SK-N-SH treated with all-trans-retinoic acid at 6 μM for 48 hours (cell line): ENCODE measurements at regions not wholly inside any gene's neighbourhood (a gene's known extent, or its start where the extent isn't known, plus 50 kb on each side); places are given as distances from the start of the nearest gene placed in this dataset.

Experiments used
- ATAC-seq: fragments of 200-7000 bp; cut with Tn5 transposase; 3 replicates; pipeline ENCODE4 v1.9.1; 2020; ENCODE audit warnings: mild to moderate bottlenecking, moderate library complexity
- ARNTL ChIP-seq: fragments of 450-650 bp; formaldehyde crosslinking; IDR thresholded peaks from 2 replicates; pipeline ENCODE4 v1.5.0; 2020; ENCODE audit warnings: low read depth, mild to moderate bottlenecking, moderate library complexity, borderline replicate concordance
- BACH2 ChIP-seq: fragments of 250-450 bp; sonication (Bioruptor Pico); IDR thresholded peaks from 2 replicates; pipeline ENCODE4 v1.9.0; 2021; ENCODE audit warnings: mild to moderate bottlenecking, borderline replicate concordance
- CREB5 ChIP-seq: fragments of 250-450 bp; sonication (Bioruptor Pico); IDR thresholded peaks from 2 replicates; pipeline ENCODE4 v1.5.1; 2020; ENCODE audit warnings: low read depth, mild to moderate bottlenecking, moderate library complexity
- CSDC2 ChIP-seq: fragments of 250-450 bp; sonication (Bioruptor Pico); IDR thresholded peaks from 2 replicates; pipeline ENCODE4 v1.5.0; 2020; ENCODE audit warnings: mild to moderate bottlenecking, moderate library complexity
- CSRNP3 ChIP-seq: fragments of 250-450 bp; sonication (Bioruptor Pico); IDR thresholded peaks from 2 replicates; pipeline ENCODE4 v1.5.1; 2021; ENCODE audit warnings: mild to moderate bottlenecking, moderate library complexity
- ESRRG ChIP-seq: fragments of 250-450 bp; sonication (Bioruptor Pico); IDR thresholded peaks from 2 replicates; pipeline ENCODE4 v1.6.1; 2021; ENCODE audit warnings: mild to moderate bottlenecking
- ISL1 ChIP-seq: fragments of 250-450 bp; sonication (Bioruptor Pico); IDR thresholded peaks from 2 replicates; pipeline ENCODE4 v2.1.2; 2022; ENCODE audit warnings: mild to moderate bottlenecking, moderate library complexity
- OSR1 ChIP-seq: fragments of 250-450 bp; sonication (Bioruptor Pico); IDR thresholded peaks from 2 replicates; pipeline ENCODE4 v1.8.0; 2022; ENCODE audit warnings: moderate library complexity, mild to moderate bottlenecking, inconsistent platforms
- PATZ1 ChIP-seq: fragments of 250-450 bp; sonication (Bioruptor Pico); IDR thresholded peaks from 2 replicates; pipeline ENCODE4 v1.8.0; 2020; ENCODE audit warnings: mild to moderate bottlenecking, moderate library complexity, borderline replicate concordance
- POU6F1 ChIP-seq: fragments of 250-450 bp; sonication (Bioruptor Pico); IDR thresholded peaks from 2 replicates; pipeline ENCODE4 v1.8.0; 2021; ENCODE audit warnings: low read depth, mild to moderate bottlenecking, moderate library complexity, borderline replicate concordance
- RARB ChIP-seq: fragments of 250-450 bp; sonication (Bioruptor Pico); IDR thresholded peaks from 2 replicates; pipeline ENCODE4 v1.8.0; 2021; ENCODE audit warnings: mild to moderate bottlenecking, moderate library complexity
- SNAI2 ChIP-seq: fragments of 250-450 bp; sonication (Bioruptor Pico); IDR thresholded peaks from 2 replicates; pipeline ENCODE4 v1.5.0; 2020; ENCODE audit warnings: mild to moderate bottlenecking, moderate library complexity
- TCF4 ChIP-seq: fragments of 250-450 bp; sonication (Bioruptor Pico); IDR thresholded peaks from 2 replicates; pipeline ENCODE4 v1.8.0; 2021; ENCODE audit warnings: mild to moderate bottlenecking, moderate library complexity, borderline replicate concordance
- TOX ChIP-seq: fragments of 250-450 bp; sonication (Bioruptor Pico); IDR thresholded peaks from 2 replicates; pipeline ENCODE4 v1.8.0; 2021; ENCODE audit warnings: mild to moderate bottlenecking, moderate library complexity, borderline replicate concordance
- TSHZ2 ChIP-seq: fragments of 250-450 bp; sonication (Bioruptor Pico); IDR thresholded peaks from 2 replicates; pipeline ENCODE4 v1.5.0; 2020; ENCODE audit warnings: mild to moderate bottlenecking, moderate library complexity
- ZC3H10 ChIP-seq: fragments of 250-450 bp; sonication (Bioruptor Pico); IDR thresholded peaks from 2 replicates; pipeline ENCODE4 v1.5.1; 2021; ENCODE audit warnings: mild to moderate bottlenecking, moderate library complexity
- ZFP3 ChIP-seq: fragments of 250-450 bp; sonication (Bioruptor Pico); IDR thresholded peaks from 2 replicates; pipeline ENCODE4 v1.5.0; 2020; ENCODE audit warnings: mild to moderate bottlenecking, moderate library complexity
- ZFP30 ChIP-seq: fragments of 450-650 bp; formaldehyde crosslinking; IDR thresholded peaks from 2 replicates; pipeline ENCODE4 v1.5.0; 2022; ENCODE audit warnings: mild to moderate bottlenecking, moderate library complexity
- ZNF565 ChIP-seq: fragments of 450-650 bp; formaldehyde crosslinking; conservative IDR thresholded peaks from 2 replicates; pipeline ENCODE4 v1.5.0; 2020; ENCODE audit warnings: low read depth, mild to moderate bottlenecking, moderate library complexity
- ZNF70 ChIP-seq: fragments of 450-650 bp; formaldehyde crosslinking; IDR thresholded peaks from 2 replicates; pipeline ENCODE4 v1.5.0; 2020; ENCODE audit warnings: mild to moderate bottlenecking, moderate library complexity
- ZNF8 ChIP-seq: fragments of 450-650 bp; formaldehyde crosslinking; IDR thresholded peaks from 2 replicates; pipeline ENCODE4 v1.5.0; 2020; ENCODE audit warnings: mild to moderate bottlenecking, moderate library complexity

- TF ChIP-seq ESRRG (CRISPR knock-in tag) (no peak), ZFP3 (CRISPR knock-in tag) (no peak), OSR1 (CRISPR knock-in tag) (no peak), ARNTL (CRISPR knock-in tag) (no peak), ZFP30 (CRISPR knock-in tag) (no peak), PATZ1 (CRISPR knock-in tag) (no peak), SNAI2 (CRISPR knock-in tag) (no peak), ISL1 (CRISPR knock-in tag) (no peak), RARB (CRISPR knock-in tag) (no peak), TOX (CRISPR knock-in tag) (no peak), ZNF70 (CRISPR knock-in tag) (no peak), TSHZ2 (no peak), ZNF565 (CRISPR knock-in tag) (no peak), CSDC2 (CRISPR knock-in tag) (no peak), ZNF8 (CRISPR knock-in tag) (no peak), CREB5 (no peak), TCF4 (CRISPR knock-in tag) (no peak), BACH2 (CRISPR knock-in tag) (no peak), CSRNP3 (CRISPR knock-in tag) (no peak), ZC3H10 (CRISPR knock-in tag) (no peak)
- no peak for ATAC-seq
These were observed 721.2 kb upstream of the SOX9 start for GRCh38 chr17:71399649-71400048.

- TF ChIP-seq TSHZ2 (no peak), ZC3H10 (CRISPR knock-in tag) (no peak), TOX (CRISPR knock-in tag) (no peak), ZNF565 (CRISPR knock-in tag) (no peak), CREB5 (no peak), BACH2 (CRISPR knock-in tag) (no peak), ESRRG (CRISPR knock-in tag) (no peak), ZFP3 (CRISPR knock-in tag) (no peak), OSR1 (CRISPR knock-in tag) (no peak), ISL1 (CRISPR knock-in tag) (no peak), ARNTL (CRISPR knock-in tag) (no peak), POU6F1 (CRISPR knock-in tag) (no peak), PATZ1 (CRISPR knock-in tag) (no peak), CSRNP3 (CRISPR knock-in tag) (no peak), ZNF70 (CRISPR knock-in tag) (no peak)
- ATAC-seq: no peak
These were observed 718.8 kb upstream of the SOX9 start for GRCh38 chr17:71402007-71402406.
